ENCODE measurements at regions not wholly inside any gene's neighbourhood (a gene's known extent, or its start where the extent isn't known, plus 50 kb on each side); places are given as distances from the start of the nearest gene placed in this dataset.
A peak's percentile ranks its signal among the peaks of the same experiment; 100 is the strongest.

DNA sequence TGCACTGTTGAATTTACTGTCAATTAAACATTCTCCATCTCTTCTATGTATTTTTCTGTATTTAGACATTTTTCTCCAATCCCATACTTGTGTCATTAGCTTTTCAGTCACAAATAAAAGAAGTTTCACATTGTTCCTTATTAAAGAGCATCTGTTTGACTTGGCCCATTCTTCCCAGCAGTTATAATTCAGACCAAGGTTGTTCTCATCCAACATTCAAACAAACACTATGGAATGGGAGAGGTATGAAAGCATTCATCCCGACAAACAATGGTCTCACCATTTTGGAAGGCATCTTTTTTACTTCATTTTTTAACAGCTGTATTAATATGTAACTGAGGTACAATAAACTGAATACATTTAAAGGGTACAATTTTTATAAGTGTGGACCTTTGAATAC is 208.8 kb upstream of the MAF start:
- DNase-seq = no peak

GRCh38 chr16:79808731-79809130 is 208.2 kb upstream of the MAF start:
- no peak for DNase-seq

DNA sequence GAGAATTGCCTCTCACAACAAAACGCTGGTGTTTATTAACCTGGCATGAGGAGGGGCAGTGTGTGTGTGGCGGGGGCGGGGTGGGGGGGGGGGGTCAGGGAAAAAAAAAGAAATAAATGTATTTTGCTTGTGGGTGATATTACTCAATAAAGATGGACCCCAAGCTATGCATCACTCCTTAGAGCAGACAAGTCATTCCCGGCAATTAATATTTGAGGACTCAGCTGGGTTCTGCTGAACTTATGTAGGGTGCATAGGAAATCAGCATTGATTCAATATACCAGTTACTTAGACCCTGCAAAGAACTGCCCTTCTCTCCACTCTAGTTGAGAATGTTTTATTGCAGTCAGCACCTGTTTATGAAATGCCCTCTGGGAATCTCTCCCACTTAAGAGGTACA is 206.2 kb upstream of the MAF start:
- DNase-seq = no peak

DNA sequence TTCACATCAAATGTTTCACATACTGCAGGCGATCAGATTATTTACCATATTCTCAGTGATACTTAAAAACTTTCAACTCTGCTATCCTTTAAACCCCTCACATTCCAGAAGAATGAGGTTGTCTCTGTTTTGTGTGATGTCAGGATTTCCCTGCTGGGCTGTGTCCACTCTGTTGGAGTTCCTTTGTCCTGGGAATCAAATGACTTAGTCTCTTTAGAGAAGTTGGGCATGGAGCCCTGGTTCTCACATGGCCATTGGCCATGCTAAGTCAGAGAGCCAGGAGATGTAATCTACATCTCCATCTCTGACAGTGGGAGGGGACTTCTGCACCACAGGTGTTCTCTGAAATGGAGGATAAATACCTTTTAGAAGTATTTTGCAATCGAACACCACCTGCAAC is 205.1 kb upstream of the MAF start:
- no peak for DNase-seq

DNA sequence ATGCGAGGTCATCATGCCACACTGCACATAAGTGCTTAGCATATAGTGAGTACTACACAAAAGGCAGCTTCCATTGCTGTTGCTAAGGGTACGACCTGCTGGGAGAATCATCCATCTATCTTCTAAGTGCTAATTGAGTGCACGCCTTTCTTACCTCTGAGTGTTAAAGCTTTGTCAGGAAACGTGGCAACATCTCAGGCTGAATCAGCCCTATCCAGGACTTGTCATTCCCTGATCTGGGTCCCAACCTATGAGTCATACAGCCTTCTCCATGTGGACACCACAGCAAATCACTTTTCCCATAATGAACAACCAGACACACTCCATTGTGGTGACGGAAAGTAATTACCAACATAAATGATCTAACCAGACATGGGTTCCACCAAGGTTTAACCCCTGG is 201.1 kb upstream of the MAF start:
- no peak for DNase-seq

DNA sequence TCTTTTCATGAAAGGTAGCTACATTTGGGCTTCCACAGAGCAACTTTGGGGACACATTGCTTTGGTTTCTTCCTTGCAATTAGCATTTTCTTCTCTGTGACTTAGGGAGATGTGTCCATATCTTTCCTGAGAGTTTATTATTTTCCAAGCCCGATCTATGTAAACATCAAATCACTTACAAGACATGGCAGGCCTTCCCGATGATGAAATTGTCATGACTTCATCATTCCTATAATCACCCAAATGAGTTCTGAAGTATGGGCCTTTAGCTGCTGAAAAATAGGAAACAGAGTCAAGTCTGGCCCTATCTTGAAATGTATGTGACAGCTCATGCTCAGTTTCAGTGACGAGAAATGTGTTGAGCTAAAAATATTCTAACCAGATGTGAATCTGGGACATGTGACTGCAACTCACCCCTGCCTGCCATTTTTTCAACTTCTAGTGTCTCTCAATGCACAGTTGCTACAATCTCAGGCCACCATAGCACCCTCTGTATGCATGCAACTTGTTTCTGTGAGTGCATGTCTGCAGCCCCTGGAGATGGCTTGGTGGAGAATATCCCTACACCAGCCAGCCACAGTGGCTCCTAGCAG is 199.6 kb upstream of the MAF start:
- no peak for DNase-seq

GRCh38 chr16:79798416-79799053 is 198.0 kb upstream of the MAF start:
- no peak for DNase-seq

- DNase-seq = no peak
Measured at GRCh38 chr16:79797486-79797885, 196.9 kb upstream of the MAF start.

DNA sequence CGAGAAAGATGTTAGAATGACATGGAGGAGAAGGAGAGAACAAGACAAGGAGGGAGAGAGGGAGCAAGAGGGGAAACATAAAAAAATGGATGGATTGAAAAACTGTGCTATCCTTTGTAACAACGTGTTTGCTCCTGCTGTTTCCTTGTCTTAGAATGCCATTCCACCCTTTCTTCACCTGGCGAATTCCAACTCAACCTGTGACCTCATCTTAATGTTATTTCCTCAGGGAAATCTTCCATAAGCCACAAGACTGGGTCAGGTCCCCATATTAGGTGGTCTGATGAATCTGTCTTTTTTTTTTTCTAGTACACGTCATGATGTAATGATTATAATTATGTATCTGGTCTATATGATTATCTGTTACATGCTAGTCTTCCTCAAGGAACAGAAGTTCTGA is 195.0 kb upstream of the MAF start:
- no peak for DNase-seq

DNA sequence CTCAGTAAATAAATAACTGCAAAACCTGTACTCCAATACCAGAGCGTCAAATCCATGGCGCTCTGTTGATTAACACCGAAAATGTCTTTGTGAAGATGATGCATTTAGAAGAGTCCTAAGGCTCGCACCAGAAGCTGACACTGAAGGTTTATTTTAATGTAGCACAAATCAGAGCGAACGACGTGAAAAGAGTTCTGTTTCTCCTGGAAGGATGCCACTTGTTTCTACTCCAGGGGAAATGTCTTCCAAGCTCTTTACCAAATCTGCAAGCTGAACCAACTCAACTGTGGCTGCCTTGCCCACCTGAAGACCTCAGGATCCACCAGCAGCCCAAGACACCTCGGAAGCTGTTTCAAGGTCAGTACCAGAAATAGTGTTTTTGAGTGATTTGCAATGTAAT is 194.4 kb upstream of the MAF start:
- DNase-seq = no peak

DNA sequence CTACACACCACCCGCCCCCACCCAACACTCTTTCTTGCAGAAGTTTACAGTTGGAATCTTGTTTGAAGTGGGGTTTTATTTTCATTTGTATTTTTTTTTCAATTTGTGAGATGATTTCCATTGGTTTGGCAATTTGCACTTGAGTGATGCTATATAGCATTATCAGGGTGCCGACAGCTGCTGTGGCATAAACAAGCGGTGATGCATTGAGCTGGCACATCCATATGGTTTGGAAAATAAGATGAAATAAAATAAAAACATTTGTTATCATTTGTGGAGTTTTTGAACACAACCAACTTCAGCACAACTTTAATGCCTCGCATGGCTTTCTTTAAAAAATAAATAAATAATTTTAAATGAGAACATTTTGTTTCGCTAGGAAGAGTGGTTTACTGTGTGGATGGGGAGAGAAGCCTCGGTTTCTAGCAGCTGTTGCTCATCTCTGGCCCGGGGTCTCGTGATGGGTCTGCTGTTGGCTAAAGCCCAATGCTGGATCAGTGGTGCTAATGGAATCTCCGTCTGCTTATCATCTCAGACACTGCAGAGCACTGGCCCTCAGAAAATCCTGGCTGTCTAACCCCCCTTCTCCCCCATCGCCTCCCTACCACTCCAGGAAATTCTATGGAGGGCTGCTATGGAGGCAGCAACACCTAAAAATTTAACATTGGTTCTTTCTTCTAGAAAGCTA is 192.3 kb upstream of the MAF start:
- no peak for DNase-seq

DNA sequence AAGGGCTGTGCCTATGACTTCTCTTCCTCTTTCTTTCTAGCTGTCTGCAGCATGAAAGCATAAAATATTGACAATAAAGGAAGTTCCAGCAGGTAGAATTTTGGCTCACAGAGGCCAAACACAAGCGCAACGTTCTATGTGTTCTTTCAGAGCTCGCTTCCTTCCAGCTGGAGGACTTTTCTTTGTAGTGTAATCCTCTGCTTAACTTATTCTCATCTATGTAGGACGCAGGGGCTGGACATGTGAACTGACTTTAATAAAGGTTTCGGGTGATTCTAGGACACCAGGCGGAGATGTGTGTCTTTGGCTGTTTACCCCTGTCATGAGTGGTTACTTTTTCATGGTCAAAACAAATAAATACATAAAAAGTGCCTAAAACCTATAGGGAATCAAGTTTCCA is 191.5 kb upstream of the MAF start:
- no peak for DNase-seq

DNA sequence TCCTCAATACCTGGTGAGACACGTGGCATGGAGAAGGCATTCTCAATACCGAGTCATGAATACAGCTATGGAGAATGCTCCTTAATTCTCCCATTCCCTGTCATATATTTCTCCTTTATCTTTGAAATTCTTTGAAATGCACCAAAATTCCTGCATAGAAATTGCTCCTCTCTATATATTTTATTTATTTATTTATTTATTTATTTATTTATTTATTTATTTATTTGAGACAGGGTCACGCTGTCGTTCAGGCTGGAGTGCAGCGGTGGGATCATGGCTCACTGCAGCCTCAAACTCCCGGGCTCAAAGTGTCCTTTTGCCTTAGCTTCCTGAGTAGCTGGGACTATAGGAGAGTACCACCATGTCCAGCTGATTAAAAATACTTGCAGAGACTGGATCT is 190.3 kb upstream of the MAF start:
- no peak for DNase-seq

- no peak for DNase-seq
Measured at GRCh38 chr16:79788949-79789348, 188.4 kb upstream of the MAF start.

- no peak for DNase-seq
Measured at GRCh38 chr16:79786389-79786788, 185.9 kb upstream of the MAF start.

DNA sequence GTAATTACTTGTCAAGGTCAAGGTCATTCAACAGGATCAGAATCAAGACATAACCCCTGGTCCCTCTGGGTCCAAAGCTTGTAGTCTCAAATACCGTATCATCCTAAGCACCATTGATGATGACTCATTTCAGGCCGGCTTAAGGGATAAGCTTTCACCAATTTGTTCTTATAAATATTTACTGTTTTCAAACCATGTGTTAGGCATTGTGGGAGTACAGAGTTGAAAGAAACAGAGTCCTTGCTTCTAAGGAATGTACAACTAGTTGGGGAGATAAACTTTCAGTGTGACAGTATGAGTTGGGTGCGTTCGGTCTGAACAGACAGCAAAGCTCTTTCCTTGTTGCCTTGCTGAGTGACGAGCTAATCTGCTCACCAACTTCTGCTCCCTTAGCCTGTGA is 183.5 kb upstream of the MAF start:
- no peak for DNase-seq

GRCh38 chr16:79777679-79778078 is 177.1 kb upstream of the MAF start:
- DNase-seq = no peak

DNA sequence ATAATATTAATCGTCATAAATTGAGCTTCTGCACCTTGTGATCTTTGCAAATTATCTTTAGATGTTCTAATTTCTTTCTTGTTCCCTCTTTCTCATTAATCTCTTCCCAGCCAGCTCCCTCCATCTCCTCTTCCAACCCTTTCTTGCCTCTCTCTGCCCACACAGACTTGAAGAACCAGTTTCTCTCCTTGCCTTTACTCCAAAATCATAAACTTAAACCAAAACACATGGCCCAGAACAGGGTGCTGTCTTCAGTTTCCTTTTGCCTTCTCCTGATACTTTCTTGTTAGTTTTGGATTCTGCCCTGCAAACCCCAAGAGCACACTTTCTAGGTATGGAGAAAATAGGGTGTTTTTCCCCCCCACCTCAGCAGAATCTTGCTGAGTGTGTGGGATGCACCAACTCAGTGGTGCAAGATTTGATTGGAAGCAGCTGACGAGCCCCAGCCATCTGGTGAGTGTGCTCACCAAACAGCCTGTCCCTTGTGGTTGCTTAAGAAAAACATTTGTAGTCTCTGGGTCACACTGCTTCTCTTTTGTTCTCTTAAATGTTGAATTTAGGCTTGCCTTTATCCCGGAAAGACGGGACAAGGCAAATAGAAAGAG is 175.8 kb upstream of the MAF start:
- DNase-seq = no peak

DNA sequence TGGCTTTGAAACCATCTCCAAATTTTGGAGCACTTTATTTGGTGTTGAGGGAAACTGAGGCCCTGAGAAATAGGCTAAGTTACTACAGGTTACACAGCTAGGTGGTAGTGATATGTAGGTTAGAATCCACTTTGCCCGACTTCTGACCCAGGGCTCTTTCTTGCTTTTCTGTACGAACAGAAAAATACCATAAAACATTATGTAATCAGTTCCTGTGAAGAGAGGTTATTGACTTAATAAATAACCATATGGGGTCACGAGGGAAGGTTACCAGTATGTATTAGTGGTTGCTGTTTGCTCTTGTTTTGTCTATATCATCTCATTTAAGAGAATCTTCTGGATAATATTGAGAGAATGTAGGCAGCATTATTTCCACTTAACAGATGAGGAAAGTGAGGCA is 172.2 kb upstream of the MAF start:
- no peak for DNase-seq

- DNase-seq = no peak
Measured at GRCh38 chr16:79772048-79772447, 171.5 kb upstream of the MAF start.

- DNase-seq = peak; percentile 79 to 84
Measured at GRCh38 chr16:79770244-79771064, 169.9 kb upstream of the MAF start.

DNA sequence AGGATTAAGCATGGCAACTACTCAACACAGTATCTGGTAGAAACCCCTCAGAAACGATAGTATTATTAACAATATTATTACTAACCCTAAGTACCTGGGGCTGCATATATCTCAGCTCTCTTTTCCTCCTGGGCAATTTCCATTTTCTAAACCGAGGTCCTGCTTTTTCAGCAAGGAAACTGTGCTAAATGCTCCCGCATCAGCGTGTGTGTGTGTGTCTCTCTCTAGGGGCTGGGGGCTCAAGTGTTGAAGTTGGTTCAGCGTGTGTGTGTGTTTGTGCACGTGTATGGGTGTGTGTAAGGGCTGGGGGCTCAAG is 169.3 kb upstream of the MAF start:
- no peak for DNase-seq

- no peak for DNase-seq
Measured at GRCh38 chr16:79769270-79769927, 168.9 kb upstream of the MAF start.
